Activated CD4-positive, alpha-beta T cell treated with anti-CD3 and anti-CD28 coated beads, Interleukin-2, Interleukin-6, amounts not matched to agents 100 ng/mL and 50 ng/mL, durations not matched to agents 16 hours and 8 hours (primary cell): ENCODE measurements at regions not wholly inside any gene's neighbourhood (a gene's known extent, or its start where the extent isn't known, plus 50 kb on each side); places are given as distances from the start of the nearest gene placed in this dataset.

Experiments used
- DNase-seq: peaks from one replicate; pipeline ENCODE4 v3.0.0-alpha.2; 2020

- no peak for DNase-seq
These were observed 163.0 kb downstream of the RPS12 start for GRCh38 chr6:132977413-132977812.

- no peak for DNase-seq
These were observed 164.3 kb downstream of the RPS12 start for GRCh38 chr6:132978685-132979084.

- DNase-seq, result no peak
These were observed 179.4 kb downstream of the RPS12 start for GRCh38 chr6:132993738-132994137.

- DNase-seq, result no peak
These were observed 180.6 kb downstream of the RPS12 start for GRCh38 chr6:132995009-132995408.

GRCh38 chr6:132995432-132995831 lies 181.1 kb downstream of the RPS12 start:
- DNase-seq, result no peak

- no peak for DNase-seq
These were observed 184.0 kb downstream of the RPS12 start for GRCh38 chr6:132998418-132998817.

GRCh38 chr6:133001040-133001565 lies 186.7 kb downstream of the RPS12 start:
- DNase-seq, result no peak

GRCh38 chr6:133004304-133004884 lies 190.0 kb downstream of the RPS12 start:
- no peak for DNase-seq

- DNase-seq, result no peak
These were observed 198.4 kb downstream of the RPS12 start for GRCh38 chr6:133012774-133013173.

- no peak for DNase-seq
These were observed 202.3 kb downstream of the RPS12 start for GRCh38 chr6:133016631-133017030.

- no peak for DNase-seq
These were observed 203.2 kb downstream of the RPS12 start for GRCh38 chr6:133017581-133017980.

GRCh38 chr6:133026705-133027104 lies 212.3 kb downstream of the RPS12 start:
- DNase-seq, result no peak

GRCh38 chr6:133033263-133033662 lies 207.9 kb upstream of the EYA4 start:
- peak; percentile 7 for DNase-seq

- DNase-seq, result no peak
These were observed 206.5 kb upstream of the EYA4 start for GRCh38 chr6:133034509-133035206.

GRCh38 chr6:133040094-133040802 lies 200.9 kb upstream of the EYA4 start:
- no peak for DNase-seq

- no peak for DNase-seq
These were observed 200.2 kb upstream of the EYA4 start for GRCh38 chr6:133040803-133041419.

- DNase-seq, result no peak
These were observed 198.5 kb upstream of the EYA4 start for GRCh38 chr6:133042550-133043120.

GRCh38 chr6:133046576-133046975 lies 194.6 kb upstream of the EYA4 start:
- DNase-seq, result no peak

- no peak for DNase-seq
These were observed 194.0 kb upstream of the EYA4 start for GRCh38 chr6:133047065-133047665.

GRCh38 chr6:133047706-133048105 lies 193.5 kb upstream of the EYA4 start:
- DNase-seq, result no peak

GRCh38 chr6:133051240-133051639 lies 189.9 kb upstream of the EYA4 start:
- no peak for DNase-seq

- no peak for DNase-seq
These were observed 188.7 kb upstream of the EYA4 start for GRCh38 chr6:133052465-133052864.
